HG03095 (cell line): ENCODE measurements at regions not wholly inside any gene's neighbourhood (a gene's known extent, or its start where the extent isn't known, plus 50 kb on each side); places are given as distances from the start of the nearest gene placed in this dataset.
"Not testable (repeated sequence)": the region's sequence is repeated elsewhere in the genome, so short reads cannot be mapped to it uniquely, and the experiment has no call there.

ENCODE experiments used
- ATAC-seq: cut with Tn5 transposase; IDR thresholded peaks from one replicate; pipeline ENCODE4 v1.9.1; 2021; ENCODE audit warnings: moderate library complexity; ENCODE audit not compliant: unreplicated experiment

GRCh38 chr18:56445422-56445821, 193.0 kb downstream of the TXNL1 start:
- ATAC-seq: no peak

GRCh38 chr18:56444201-56444600, 194.2 kb downstream of the TXNL1 start:
- no peak for ATAC-seq

GRCh38 chr18:56443166-56443907, 195.1 kb downstream of the TXNL1 start:
- no peak for ATAC-seq

GRCh38 chr18:56438480-56438879, 199.9 kb downstream of the TXNL1 start:
- not testable (repeated sequence) for ATAC-seq

GRCh38 chr18:56436651-56437050, 201.7 kb downstream of the TXNL1 start:
- no peak for ATAC-seq

GRCh38 chr18:56433919-56434318, 204.5 kb downstream of the TXNL1 start:
- no peak for ATAC-seq

- ATAC-seq: no peak
Observed at GRCh38 chr18:56431551-56431950, 206.8 kb downstream of the TXNL1 start.

GRCh38 chr18:56423626-56424025, 214.8 kb downstream of the TXNL1 start:
- no peak for ATAC-seq

- ATAC-seq: no peak
Observed at GRCh38 chr18:56421647-56422046, 216.7 kb downstream of the TXNL1 start.

GRCh38 chr18:56420868-56421267, 217.5 kb downstream of the TXNL1 start:
- ATAC-seq: not testable (repeated sequence)

GRCh38 chr18:56414357-56414756, 224.0 kb downstream of the TXNL1 start:
- ATAC-seq: no peak

GRCh38 chr18:56413862-56414261, 224.5 kb downstream of the TXNL1 start:
- no peak for ATAC-seq

- no peak for ATAC-seq
Observed at GRCh38 chr18:56412951-56413350, 225.4 kb downstream of the TXNL1 start.

GRCh38 chr18:56409736-56410135, 228.7 kb downstream of the TXNL1 start:
- ATAC-seq: no peak

GRCh38 chr18:56407646-56408180, 230.7 kb downstream of the TXNL1 start:
- no peak for ATAC-seq

- ATAC-seq: no peak
Observed at GRCh38 chr18:56402872-56403516, 235.4 kb downstream of the TXNL1 start.

GRCh38 chr18:56393870-56394269, 244.5 kb downstream of the TXNL1 start:
- no peak for ATAC-seq

- no peak for ATAC-seq
Observed at GRCh38 chr18:56391931-56392590, 246.3 kb downstream of the TXNL1 start.

GRCh38 chr18:56390626-56391025, 247.8 kb downstream of the TXNL1 start:
- no peak for ATAC-seq

- no peak for ATAC-seq
Observed at GRCh38 chr18:56389190-56389589, 249.2 kb downstream of the TXNL1 start.

- no peak for ATAC-seq
Observed at GRCh38 chr18:56388571-56388970, 249.8 kb downstream of the TXNL1 start.

GRCh38 chr18:56386856-56387255, 251.5 kb downstream of the TXNL1 start:
- no peak for ATAC-seq
